PC-9 (cell line): ENCODE measurements at regions not wholly inside any gene's neighbourhood (a gene's known extent, or its start where the extent isn't known, plus 50 kb on each side); places are given as distances from the start of the nearest gene placed in this dataset.
"Not testable (repeated sequence)": the region's sequence is repeated elsewhere in the genome, so short reads cannot be mapped to it uniquely, and the experiment has no call there.

Source experiments
- BruUV-seq: library from RNA; stranded (reverse); fragments of 400-500 nt; replicated peaks from 2 replicates; lab custom pipeline; 2021; lab: Mats Ljungman, UMichigan
- CTCF ChIA-PET: fragments of 300-600 bp; sonication (Branson Sonifier 250); formaldehyde crosslinking; loops from one replicate; lab custom pipeline; 2022; ENCODE audit warnings: antibody characterized with exemption; lab: Charles Lee
- POLR2A ChIA-PET: fragments of 300-600 bp; sonication (Branson Sonifier 250); formaldehyde crosslinking; loops from one replicate; lab custom pipeline; 2022; ENCODE audit warnings: antibody characterized with exemption; ENCODE audit not compliant: unreplicated experiment; lab: Charles Lee
- DNase-seq, 2 experiments: peaks; one replicate each; pipeline versions ENCODE4 v3.0.0 to v3.0.0-alpha.2; 2015 to 2022; ENCODE audit warnings: mixed read lengths in 1 of 2
- H2AFZ ChIP-seq: fragments of 200-600 bp; sonication (generic); 2 replicates; pipeline ENCODE4 v1.8.1; 2017; ENCODE audit warnings: antibody characterized with exemption
- H3F3A ChIP-seq: fragments of 200-600 bp; sonication (generic); 2 replicates; pipeline ENCODE4 v1.8.1; 2017; ENCODE audit warnings: antibody characterized with exemption, mild to moderate bottlenecking, low read depth; ENCODE audit not compliant: insufficient read depth
- H3K27ac ChIP-seq: fragments of 200-600 bp; sonication (generic); 2 replicates; pipeline ENCODE4 v1.6.1; 2016; ENCODE audit warnings: mixed run types
- H3K27me3 ChIP-seq: fragments of 200-600 bp; sonication (generic); 2 replicates; pipeline ENCODE4 v1.6.1; 2016; ENCODE audit warnings: low read depth, mixed run types; ENCODE audit not compliant: insufficient read depth
- H3K36me3 ChIP-seq: fragments of 200-600 bp; sonication (generic); 2 replicates; pipeline ENCODE4 v1.6.1; 2016; ENCODE audit warnings: low read depth, mixed run types
- H3K4me1 ChIP-seq: fragments of 200-600 bp; sonication (generic); replicated peaks from 2 replicates; pipeline ENCODE4 v1.6.1; 2016; ENCODE audit warnings: mixed run types; ENCODE audit not compliant: insufficient read depth
- H3K4me2 ChIP-seq: fragments of 200-600 bp; sonication (generic); 2 replicates; pipeline ENCODE4 v1.6.1; 2017; ENCODE audit warnings: mixed run types
- H3K4me3 ChIP-seq: fragments of 200-600 bp; sonication (generic); 2 replicates; pipeline ENCODE4 v1.6.1; 2016; ENCODE audit warnings: mixed run types
- H3K79me2 ChIP-seq: fragments of 200-600 bp; sonication (generic); 2 replicates; pipeline ENCODE4 v1.6.1; 2017; ENCODE audit warnings: low read depth, mixed run types
- H3K9me2 ChIP-seq: fragments of 200-600 bp; sonication (generic); 2 replicates; pipeline ENCODE4 v1.8.1; 2017; ENCODE audit warnings: mild to moderate bottlenecking; ENCODE audit not compliant: insufficient read depth
- H3K9me3 ChIP-seq: fragments of 200-600 bp; sonication (generic); 2 replicates; pipeline ENCODE4 v1.8.1; 2016; ENCODE audit warnings: low read depth; ENCODE audit not compliant: insufficient read depth
- H4K20me1 ChIP-seq: fragments of 200-600 bp; sonication (generic); 2 replicates; pipeline ENCODE4 v1.8.1; 2017; ENCODE audit not compliant: insufficient read depth
- EZH2 ChIP-seq: fragments of 200-600 bp; sonication (generic); IDR thresholded peaks from 2 replicates; pipeline ENCODE4 v1.8.0; 2017; ENCODE audit warnings: antibody characterized with exemption, low read depth
- intact Hi-C: fragments of 100-400 bp; cut with micrococcal nuclease; formaldehyde crosslinking; loops from one replicate; pipeline ENCODE4 v1.10.0; 2022; ENCODE audit not compliant: unreplicated experiment
- TF ChIP-seq, protein P1 (sequence below): fragments of 200-600 bp; sonication (generic); conservative IDR thresholded peaks from 2 replicates; pipeline ENCODE4 v1.6.1; 2017; ENCODE audit warnings: mixed run types, antibody characterized with exemption, mild to moderate bottlenecking, moderate library complexity

DNA sequence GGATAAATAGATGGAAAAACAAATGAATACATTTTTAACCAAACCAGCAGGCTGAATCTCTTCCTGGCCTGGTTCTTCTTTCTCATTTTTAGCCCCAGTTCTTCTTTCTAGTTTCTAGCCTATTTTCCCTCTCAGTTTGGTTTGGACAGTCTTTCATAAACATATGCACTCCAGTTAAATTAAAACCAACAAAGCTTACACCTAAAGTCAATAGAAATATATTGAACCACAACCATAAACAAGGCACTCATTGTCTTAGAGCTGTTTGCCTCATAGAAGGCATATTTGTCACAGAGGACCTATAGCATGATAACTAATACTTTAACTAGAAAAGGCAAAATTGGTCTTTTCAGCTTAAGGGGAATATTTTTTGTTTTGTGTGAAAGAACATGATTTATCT, 638.3 kb downstream of the NR2F1-AS1 start:
- H3K36me3 ChIP-seq: no peaks in the 10 kb centered on the region
- H2AFZ ChIP-seq: no peak overlapping the region
- H3K4me2 ChIP-seq: no peak overlapping the region
- peaks cover 5% of the 10 kb centered on the region; the same call in 1 of the 2 replicates for H3K4me1 ChIP-seq
- H3F3A ChIP-seq: no peaks in the 10 kb centered on the region
- H3K79me2 ChIP-seq: no peaks in the 10 kb centered on the region
- peaks cover 3% of the 10 kb centered on the region; the same call in 1 of the 2 replicates for H3K9me3 ChIP-seq
- BruUV-seq: no TSS peak
- no peaks in the 10 kb centered on the region for H3K9me2 ChIP-seq
- TF ChIP-seq, protein P1, sequence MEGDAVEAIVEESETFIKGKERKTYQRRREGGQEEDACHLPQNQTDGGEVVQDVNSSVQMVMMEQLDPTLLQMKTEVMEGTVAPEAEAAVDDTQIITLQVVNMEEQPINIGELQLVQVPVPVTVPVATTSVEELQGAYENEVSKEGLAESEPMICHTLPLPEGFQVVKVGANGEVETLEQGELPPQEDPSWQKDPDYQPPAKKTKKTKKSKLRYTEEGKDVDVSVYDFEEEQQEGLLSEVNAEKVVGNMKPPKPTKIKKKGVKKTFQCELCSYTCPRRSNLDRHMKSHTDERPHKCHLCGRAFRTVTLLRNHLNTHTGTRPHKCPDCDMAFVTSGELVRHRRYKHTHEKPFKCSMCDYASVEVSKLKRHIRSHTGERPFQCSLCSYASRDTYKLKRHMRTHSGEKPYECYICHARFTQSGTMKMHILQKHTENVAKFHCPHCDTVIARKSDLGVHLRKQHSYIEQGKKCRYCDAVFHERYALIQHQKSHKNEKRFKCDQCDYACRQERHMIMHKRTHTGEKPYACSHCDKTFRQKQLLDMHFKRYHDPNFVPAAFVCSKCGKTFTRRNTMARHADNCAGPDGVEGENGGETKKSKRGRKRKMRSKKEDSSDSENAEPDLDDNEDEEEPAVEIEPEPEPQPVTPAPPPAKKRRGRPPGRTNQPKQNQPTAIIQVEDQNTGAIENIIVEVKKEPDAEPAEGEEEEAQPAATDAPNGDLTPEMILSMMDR: no peak
- TF ChIP-seq EZH2: no peak
- no peak for DNase-seq
- no peaks in the 10 kb centered on the region for H3K27me3 ChIP-seq
- intact Hi-C loops: no loop called here
- H3K27ac ChIP-seq: no peak overlapping the region
- no peak overlapping the region for H3K4me3 ChIP-seq
- ChIA-PET CTCF (no interaction called here), POLR2A (no interaction called here)
- no peaks in the 10 kb centered on the region for H4K20me1 ChIP-seq

DNA sequence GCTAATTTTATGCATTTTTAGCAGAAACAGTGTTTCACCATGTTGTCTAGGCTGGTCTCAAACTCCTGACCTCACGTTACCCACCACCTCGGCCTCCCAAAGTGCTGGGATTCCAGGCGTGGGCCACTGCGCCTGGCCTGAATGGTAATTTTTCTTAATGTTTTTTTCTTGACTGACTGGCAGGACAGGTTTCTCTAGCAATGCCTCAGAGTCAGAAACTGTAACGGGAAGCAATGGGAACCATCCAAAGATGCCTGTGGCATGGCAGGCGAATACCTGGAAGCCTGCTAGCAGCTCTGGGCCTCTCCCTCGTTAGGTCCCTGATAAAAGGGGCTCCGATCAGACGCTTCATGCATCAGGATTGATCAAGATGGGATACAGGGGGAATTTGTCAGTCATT, 639.2 kb downstream of the NR2F1-AS1 start:
- Histone ChIP-seq H3K4me2 (no peak overlapping the region), H3K9me2 (no peaks in the 10 kb centered on the region), H2AFZ (no peak overlapping the region), H4K20me1 (no peaks in the 10 kb centered on the region), H3K27me3 (no peaks in the 10 kb centered on the region), H3K9me3 (no peaks in the 10 kb centered on the region; the same call in 1 of the 2 replicates), H3K4me1 (peaks cover 5% of the 10 kb centered on the region; the same call in 1 of the 2 replicates), H3K27ac (no peak overlapping the region), H3F3A (no peaks in the 10 kb centered on the region), H3K4me3 (no peak overlapping the region), H3K79me2 (no peaks in the 10 kb centered on the region), H3K36me3 (no peaks in the 10 kb centered on the region)
- intact Hi-C loops: no loop called here
- BruUV-seq: no TSS peak
- CTCF ChIA-PET: no interaction called here
- POLR2A ChIA-PET: no interaction called here
- peak in 1 of 2 experiments; percentile 17 for DNase-seq
- TF ChIP-seq, protein P1: no peak
- TF ChIP-seq EZH2: no peak

DNA sequence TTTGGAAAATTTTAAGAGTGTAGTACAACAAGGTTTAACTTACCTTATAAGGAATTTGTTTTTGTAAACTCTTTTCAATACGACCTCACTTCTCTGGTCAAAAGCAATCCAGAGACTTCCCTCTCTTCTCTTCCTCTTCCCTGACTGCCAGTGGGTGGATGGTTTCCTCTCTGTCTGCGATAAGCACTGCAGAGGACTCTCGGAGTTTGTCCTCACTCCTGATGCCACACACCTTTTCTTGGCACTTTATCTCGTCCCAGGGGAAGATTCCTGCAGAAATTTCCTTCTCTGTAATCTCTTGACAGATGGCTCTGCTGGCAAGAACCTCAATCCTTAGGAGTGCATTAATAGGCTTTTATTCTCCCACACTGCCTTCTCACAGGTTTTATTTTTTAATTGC, 641.6 kb downstream of the NR2F1-AS1 start:
- DNase-seq: no peak
- intact Hi-C loops: no loop called here
- no peaks in the 10 kb centered on the region for H3K4me1 ChIP-seq
- H3K4me3 ChIP-seq: no peak overlapping the region
- H3K9me3 ChIP-seq: no peaks in the 10 kb centered on the region; the same call in 1 of the 2 replicates
- ChIA-PET POLR2A (no interaction called here), CTCF (no interaction called here)
- no peak overlapping the region for H3K4me2 ChIP-seq
- H3K36me3 ChIP-seq: no peaks in the 10 kb centered on the region
- no TSS peak for BruUV-seq
- 0 out of 2 replicates have a peak overlapping the region, but pooled peaks have one; percentile 63 for H2AFZ ChIP-seq
- TF ChIP-seq, protein P1: no peak
- no peak for TF ChIP-seq EZH2
- H4K20me1 ChIP-seq: no peaks in the 10 kb centered on the region
- H3K9me2 ChIP-seq: no peaks in the 10 kb centered on the region
- no peaks in the 10 kb centered on the region for H3F3A ChIP-seq
- no peaks in the 10 kb centered on the region for H3K27me3 ChIP-seq
- H3K27ac ChIP-seq: no peak overlapping the region
- no peaks in the 10 kb centered on the region for H3K79me2 ChIP-seq

DNA sequence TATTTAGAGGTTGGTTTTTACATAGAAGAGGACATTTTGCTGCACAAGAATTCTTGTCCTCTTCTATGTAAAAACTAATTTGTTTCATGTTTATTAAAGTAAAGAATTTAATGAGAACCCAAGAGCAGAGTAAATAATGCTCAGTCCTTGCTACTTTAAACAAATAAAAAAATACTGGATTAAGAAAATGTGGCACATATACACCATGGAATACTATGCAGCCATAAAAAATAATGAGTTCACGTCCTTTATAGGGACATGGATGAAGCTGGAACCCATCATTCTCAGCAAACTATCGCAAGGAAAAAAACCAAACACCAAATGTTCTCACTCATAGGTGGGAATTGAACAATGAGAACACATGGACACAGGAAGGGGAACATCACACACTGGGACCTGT, 643.6 kb downstream of the NR2F1-AS1 start:
- H3K4me3 ChIP-seq, CTCF ChIA-PET, H3K9me3 ChIP-seq, intact Hi-C loops, BruUV-seq, H2AFZ ChIP-seq, H3K36me3 ChIP-seq, H3K27ac ChIP-seq, POLR2A ChIA-PET, H3K4me1 ChIP-seq, H3F3A ChIP-seq, H3K9me2 ChIP-seq, H3K27me3 ChIP-seq, DNase-seq, H3K79me2 ChIP-seq, H4K20me1 ChIP-seq, H3K4me2 ChIP-seq: not testable (repeated sequence)
